ENCODE measurements at regions not wholly inside any gene's neighbourhood (a gene's known extent, or its start where the extent isn't known, plus 50 kb on each side); places are given as distances from the start of the nearest gene placed in this dataset.
"Not testable (repeated sequence)": the region's sequence is repeated elsewhere in the genome, so short reads cannot be mapped to it uniquely, and the experiment has no call there.

DNA sequence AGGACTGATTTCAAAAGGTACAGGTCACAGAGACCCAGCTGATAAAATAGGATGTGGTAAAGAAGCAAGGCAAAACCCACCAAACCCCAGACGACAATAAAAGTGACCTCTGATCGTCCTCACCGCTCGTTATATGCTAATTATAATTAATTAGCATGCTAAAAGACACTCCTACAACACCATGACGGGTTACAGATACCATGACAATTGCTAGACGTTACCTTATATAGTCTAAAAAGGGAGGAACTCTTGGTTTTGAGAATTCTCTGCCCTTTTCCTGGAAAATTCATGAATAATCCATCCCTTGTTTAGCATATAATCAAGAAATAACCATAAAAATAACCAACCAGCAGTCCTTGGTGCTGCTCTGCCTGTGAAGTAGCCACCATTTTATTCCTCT, 74.7 kb upstream of the MB21D2 start:
- TF ChIP-seq CTCF (IDR thresholded peaks at IDR 0.05) (no peak), POLR2A (IDR thresholded peaks at IDR 0.05) (no peak)
- Histone ChIP-seq H3K27me3 (no peaks in the 10 kb centered on the region), H3K9me3 (replicated peaks in 1 of 3) (no peaks in the 10 kb centered on the region), H3K4me1 (replicated peaks in 1 of 2) (no peaks in the 10 kb centered on the region), H3K27ac (no peak overlapping the region), H3K36me3 (replicated peaks in 1 of 2) (no peaks in the 10 kb centered on the region), H3K4me3 (no peak overlapping the region)
- intact Hi-C loops (cut with DNase I), result no loop called here
- DNase-seq, result no peak
- 82 to 91% (median 87%) methylated on average over 6 of the region's 6 CpGs for WGBS, 4 donors

GRCh38 chr3:192993411-192993810, 75.8 kb upstream of the MB21D2 start:
- 27 to 39% (median 31%) methylated on average over 3 of the region's 3 CpGs for WGBS, 4 donors
- intact Hi-C loops (cut with DNase I), result no loop called here
- TF ChIP-seq POLR2A (IDR thresholded peaks at IDR 0.05) (no peak), CTCF (IDR thresholded peaks at IDR 0.05) (no peak)

GRCh38 chr3:193001113-193001512, 83.5 kb upstream of the MB21D2 start:
- WGBS, 4 donors, result 92 to 95% (median 93%) methylated on average over 5 of the region's 5 CpGs
- H3K27ac ChIP-seq; H3K9me3 ChIP-seq (replicated peaks in 1 of 3); H3K4me1 ChIP-seq (replicated peaks in 1 of 2); DNase-seq; H3K27me3 ChIP-seq; H3K36me3 ChIP-seq (replicated peaks in 1 of 2); intact Hi-C loops (cut with DNase I); H3K4me3 ChIP-seq: not testable (repeated sequence)

More at GRCh38 chr3:192993411-192993810, 75.8 kb upstream of the MB21D2 start:
- Histone ChIP-seq H3K27ac (no peak overlapping the region), H3K4me1 (replicated peaks in 1 of 2) (no peaks in the 10 kb centered on the region), H3K9me3 (replicated peaks in 1 of 3) (no peaks in the 10 kb centered on the region), H3K36me3 (replicated peaks in 1 of 2) (no peaks in the 10 kb centered on the region), H3K27me3 (no peaks in the 10 kb centered on the region), H3K4me3 (no peak overlapping the region)
- DNase-seq, result no peak

DNA sequence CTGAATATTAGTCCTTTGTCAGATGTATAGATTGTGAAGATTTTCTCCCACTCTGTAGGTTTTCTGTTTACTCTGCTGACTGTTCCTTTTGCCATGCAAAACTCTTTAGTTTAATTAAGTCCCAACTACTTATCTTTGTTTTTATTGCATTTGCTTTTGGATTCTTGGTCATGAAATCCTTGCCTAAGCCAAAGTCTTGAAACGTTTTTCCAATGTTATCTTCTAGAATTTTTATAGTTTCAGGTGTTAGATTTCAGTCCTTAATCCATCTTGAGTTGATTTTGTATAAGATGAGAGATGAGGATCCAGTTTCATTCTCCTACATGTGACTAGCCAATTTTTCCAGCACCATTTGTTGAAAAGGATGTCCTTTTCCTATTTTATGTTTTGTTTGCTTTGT, 86.0 kb upstream of the MB21D2 start:
- H3K36me3 ChIP-seq (replicated peaks in 1 of 2); DNase-seq; H3K9me3 ChIP-seq (replicated peaks in 1 of 3); H3K27ac ChIP-seq; H3K27me3 ChIP-seq; H3K4me3 ChIP-seq; intact Hi-C loops (cut with DNase I); H3K4me1 ChIP-seq (replicated peaks in 1 of 2): not testable (repeated sequence)
- 20 to 32% (median 27%) methylated on average over 1 of the region's 1 CpG for WGBS, 4 donors

DNA sequence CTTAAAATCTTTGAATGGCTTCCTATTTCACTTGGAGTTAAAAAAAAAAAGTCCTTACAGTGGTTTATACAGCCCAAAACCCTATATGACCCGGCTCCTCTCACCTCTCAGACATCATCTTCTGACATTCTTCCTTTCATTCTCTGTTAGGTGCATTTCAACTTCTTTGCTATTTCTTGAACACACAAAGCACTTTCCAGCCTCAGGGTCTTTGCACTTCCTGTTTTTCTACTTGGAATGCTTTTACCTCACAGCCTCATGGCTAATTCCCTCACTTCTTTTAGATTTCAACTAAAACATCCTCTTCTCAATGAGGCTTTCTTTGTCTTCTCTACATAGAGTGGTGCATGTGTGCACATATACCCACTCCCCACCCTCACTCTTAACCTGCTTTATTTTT, 91.0 kb upstream of the MB21D2 start:
- Histone ChIP-seq H3K4me1 (replicated peaks in 1 of 2) (no peaks in the 10 kb centered on the region), H3K4me3 (no peak overlapping the region), H3K27ac (no peak overlapping the region), H3K36me3 (replicated peaks in 1 of 2) (no peaks in the 10 kb centered on the region), H3K27me3 (no peaks in the 10 kb centered on the region), H3K9me3 (replicated peaks in 1 of 3) (peaks cover 0 to 9% (median 0%) of the 10 kb centered on the region in 3 donors)
- DNase-seq, result no peak
- TF ChIP-seq CTCF (IDR thresholded peaks at IDR 0.05) (no peak), POLR2A (IDR thresholded peaks at IDR 0.05) (no peak)
- intact Hi-C loops (cut with DNase I), result no loop called here
- 79 to 91% (median 86%) methylated on average over 1 of the region's 1 CpG for WGBS, 4 donors

All from adrenal gland (tissue), 9 donors.